ENCODE measurements at regions not wholly inside any gene's neighbourhood (a gene's known extent, or its start where the extent isn't known, plus 50 kb on each side); places are given as distances from the start of the nearest gene placed in this dataset.

DNA sequence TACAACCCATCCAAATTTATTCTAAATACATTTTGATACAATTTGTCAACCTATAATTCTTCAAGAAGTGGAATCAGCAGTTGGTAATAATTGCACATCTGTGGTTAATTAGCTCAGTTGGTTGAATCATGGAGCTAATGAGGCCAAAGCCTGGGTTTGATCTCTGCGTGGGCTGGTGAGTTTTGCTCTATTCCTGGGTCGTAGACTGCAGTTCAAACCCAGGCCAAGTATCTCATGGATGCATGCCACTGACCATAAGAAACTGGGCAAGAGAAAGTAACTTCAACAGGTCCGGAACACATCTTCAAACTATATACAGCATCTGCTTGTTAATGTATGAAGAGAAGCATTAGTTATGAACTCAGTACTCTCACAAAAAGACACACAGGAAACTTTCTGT lies 779.7 kb downstream of the USP25 start:
- Histone ChIP-seq H3K27ac (peak overlapping the region; percentile 3; the same call in 1 of the 2 replicates), H3K36me3 (ENCODE audit: insufficient read depth, low read length) (no peaks in the 10 kb centered on the region), H3K9ac (ENCODE audit: insufficient read length) (no peak overlapping the region), H3K9me3 (ENCODE audit: low read depth, low read length) (no peaks in the 10 kb centered on the region), H3K4me3 (no peak overlapping the region)
- no peak for TF ChIP-seq POLR2AphosphoS5 (IDR thresholded peaks at IDR 0.05; ENCODE audit: borderline replicate concordance, low read depth, low read length)
- TF ChIP-seq EZH2 (IDR thresholded peaks at IDR 0.05), result no peak
- no peak for TF ChIP-seq FOXP2 (optimal IDR thresholded peaks at IDR 0.05; ENCODE audit: control extremely low read depth, extremely low read length, insufficient read depth)
- DNase-seq (ENCODE audit: low read depth, low spot score), result no peak

DNA sequence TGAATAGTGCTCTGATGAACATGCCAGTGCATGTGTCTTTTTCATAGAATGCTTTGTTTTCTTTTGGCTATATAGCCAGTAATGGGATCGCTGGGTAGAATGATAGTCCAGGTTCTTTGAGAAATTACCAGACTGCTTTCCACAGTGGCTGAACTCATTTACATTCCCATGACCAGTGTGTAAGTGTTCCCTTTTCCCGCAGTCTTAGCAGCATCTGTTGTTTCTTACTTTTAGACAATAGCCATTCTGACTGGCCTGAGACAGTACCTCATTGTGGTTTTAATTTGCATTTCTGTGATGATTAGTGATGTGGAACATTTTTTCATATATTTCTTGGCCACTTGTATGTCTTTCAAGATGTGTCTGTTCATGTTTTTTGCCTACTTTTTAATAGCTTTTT lies 784.5 kb downstream of the USP25 start:
- no peaks in the 10 kb centered on the region for H3K36me3 ChIP-seq (ENCODE audit: insufficient read depth, low read length)
- no peak overlapping the region for H3K4me3 ChIP-seq
- TF ChIP-seq FOXP2 (optimal IDR thresholded peaks at IDR 0.05; ENCODE audit: control extremely low read depth, extremely low read length, insufficient read depth) (no peak), EZH2 (IDR thresholded peaks at IDR 0.05) (no peak), POLR2AphosphoS5 (IDR thresholded peaks at IDR 0.05; ENCODE audit: borderline replicate concordance, low read depth, low read length) (no peak)
- H3K9me3 ChIP-seq (ENCODE audit: low read depth, low read length), result 0 out of 2 replicates have a peak, but pooled peaks cover 2% of the 10 kb centered on the region
- no peak for DNase-seq (ENCODE audit: low read depth, low spot score)
- no peak overlapping the region for H3K9ac ChIP-seq (ENCODE audit: insufficient read length)
- H3K27ac ChIP-seq, result no peak overlapping the region

- no peak for DNase-seq (ENCODE audit: low read depth, low spot score)
- no peak overlapping the region for H3K9ac ChIP-seq (ENCODE audit: insufficient read length)
- 0 out of 2 replicates have a peak, but pooled peaks cover 2% of the 10 kb centered on the region for H3K9me3 ChIP-seq (ENCODE audit: low read depth, low read length)
- no peak overlapping the region for H3K4me3 ChIP-seq
- no peak overlapping the region for H3K27ac ChIP-seq
- TF ChIP-seq EZH2 (IDR thresholded peaks at IDR 0.05) (no peak), POLR2AphosphoS5 (IDR thresholded peaks at IDR 0.05; ENCODE audit: borderline replicate concordance, low read depth, low read length) (no peak), FOXP2 (optimal IDR thresholded peaks at IDR 0.05; ENCODE audit: control extremely low read depth, extremely low read length, insufficient read depth) (no peak)
- no peaks in the 10 kb centered on the region for H3K36me3 ChIP-seq (ENCODE audit: insufficient read depth, low read length)
Measured at GRCh38 chr21:16517383-16517782, 787.6 kb downstream of the USP25 start.

DNA sequence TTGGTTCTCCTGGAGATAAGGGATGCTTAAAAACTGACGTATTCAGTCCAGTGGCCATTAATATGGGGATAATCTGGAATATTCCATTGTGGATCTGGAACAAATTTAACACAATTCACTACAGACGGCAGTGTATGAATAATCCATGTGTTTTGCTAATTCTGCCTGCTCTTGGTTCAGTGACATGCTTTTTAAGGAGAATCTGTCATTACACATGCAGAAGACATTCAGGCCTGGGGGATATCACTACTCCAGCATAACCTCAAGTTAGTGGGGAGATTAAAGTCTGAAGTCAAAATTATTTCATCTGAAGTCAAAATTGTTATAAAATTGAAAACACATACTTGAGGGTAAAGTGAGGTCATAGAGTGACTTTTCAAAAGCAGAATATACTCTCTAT lies 789.3 kb downstream of the USP25 start:
- no peak overlapping the region for H3K27ac ChIP-seq
- TF ChIP-seq FOXP2 (optimal IDR thresholded peaks at IDR 0.05; ENCODE audit: control extremely low read depth, extremely low read length, insufficient read depth) (no peak), POLR2AphosphoS5 (IDR thresholded peaks at IDR 0.05; ENCODE audit: borderline replicate concordance, low read depth, low read length) (no peak), EZH2 (IDR thresholded peaks at IDR 0.05) (no peak)
- H3K4me3 ChIP-seq, result no peak overlapping the region
- H3K9me3 ChIP-seq (ENCODE audit: low read depth, low read length), result 0 out of 2 replicates have a peak, but pooled peaks cover 2% of the 10 kb centered on the region
- no peak for DNase-seq (ENCODE audit: low read depth, low spot score)
- H3K36me3 ChIP-seq (ENCODE audit: insufficient read depth, low read length), result no peaks in the 10 kb centered on the region
- no peak overlapping the region for H3K9ac ChIP-seq (ENCODE audit: insufficient read length)

DNA sequence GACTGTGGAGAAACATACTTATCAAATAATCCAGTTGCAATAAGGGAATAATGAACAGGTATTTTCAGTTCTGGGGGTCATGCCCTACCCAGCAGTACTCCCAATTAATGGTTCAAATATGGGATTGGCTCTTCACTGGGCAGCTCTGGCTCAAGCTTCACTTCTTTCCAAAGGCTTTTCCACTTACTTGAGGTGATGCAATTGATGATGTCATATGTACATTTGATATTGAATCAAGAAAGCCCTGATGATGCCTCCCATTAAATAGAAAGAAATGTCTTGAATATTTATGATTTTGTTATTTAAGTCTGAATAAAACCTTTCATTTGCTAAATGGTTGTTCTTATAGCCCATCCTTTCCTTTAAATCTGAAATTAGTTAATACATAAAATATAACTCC lies 789.9 kb downstream of the USP25 start:
- 0 out of 2 replicates have a peak, but pooled peaks cover 2% of the 10 kb centered on the region for H3K9me3 ChIP-seq (ENCODE audit: low read depth, low read length)
- H3K4me3 ChIP-seq, result no peak overlapping the region
- H3K27ac ChIP-seq, result no peak overlapping the region
- no peak for TF ChIP-seq EZH2 (IDR thresholded peaks at IDR 0.05)
- TF ChIP-seq FOXP2 (optimal IDR thresholded peaks at IDR 0.05; ENCODE audit: control extremely low read depth, extremely low read length, insufficient read depth), result no peak
- no peak for TF ChIP-seq POLR2AphosphoS5 (IDR thresholded peaks at IDR 0.05; ENCODE audit: borderline replicate concordance, low read depth, low read length)
- H3K36me3 ChIP-seq (ENCODE audit: insufficient read depth, low read length), result no peaks in the 10 kb centered on the region
- DNase-seq (ENCODE audit: low read depth, low spot score), result no peak
- no peak overlapping the region for H3K9ac ChIP-seq (ENCODE audit: insufficient read length)

DNA sequence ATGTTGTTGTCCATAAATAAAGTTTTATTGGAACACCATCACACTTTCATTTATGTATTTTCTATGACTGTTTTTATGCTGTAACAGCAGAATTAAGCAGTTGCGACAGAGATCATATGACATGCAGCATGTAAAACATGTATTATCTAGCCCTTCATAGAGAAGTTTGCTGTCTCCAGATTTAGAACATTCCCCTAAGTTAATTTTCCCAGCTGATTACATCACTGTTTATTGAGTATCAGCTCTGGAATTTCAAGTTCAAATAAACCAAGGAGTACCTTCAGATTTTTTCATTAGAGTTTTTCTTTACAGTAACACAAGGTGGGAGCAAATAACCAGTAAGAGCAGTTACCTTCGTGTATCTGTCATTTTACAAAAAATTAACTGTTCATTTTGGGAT lies 792.8 kb downstream of the USP25 start:
- Histone ChIP-seq H3K9ac (ENCODE audit: insufficient read length) (no peak overlapping the region), H3K9me3 (ENCODE audit: low read depth, low read length) (no peaks in the 10 kb centered on the region), H3K27ac (no peak overlapping the region), H3K4me3 (no peak overlapping the region), H3K36me3 (ENCODE audit: insufficient read depth, low read length) (no peaks in the 10 kb centered on the region)
- DNase-seq (ENCODE audit: low read depth, low spot score), result no peak
- TF ChIP-seq POLR2AphosphoS5 (IDR thresholded peaks at IDR 0.05; ENCODE audit: borderline replicate concordance, low read depth, low read length) (no peak), EZH2 (IDR thresholded peaks at IDR 0.05) (no peak), FOXP2 (optimal IDR thresholded peaks at IDR 0.05; ENCODE audit: control extremely low read depth, extremely low read length, insufficient read depth) (no peak)

DNA sequence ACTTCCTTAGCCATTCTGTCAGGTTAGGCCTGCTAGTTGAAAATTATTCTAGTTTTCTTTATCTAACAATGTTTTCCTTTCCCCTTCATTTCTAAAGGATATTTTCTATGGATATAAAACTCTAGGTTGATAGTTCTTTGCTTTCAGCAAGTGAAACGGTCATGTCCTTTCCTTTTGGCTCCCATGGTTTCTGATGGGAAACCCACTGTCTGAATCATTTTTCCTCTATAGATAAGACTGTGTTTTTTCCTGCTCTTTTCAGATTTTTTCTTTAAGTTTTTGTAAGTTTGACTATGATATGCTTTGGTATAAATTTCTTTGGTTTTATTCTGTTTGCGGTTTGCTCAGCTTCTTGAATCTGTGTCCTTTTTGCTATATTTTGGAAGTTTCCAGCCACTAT lies 800.9 kb downstream of the USP25 start:
- H3K4me3 ChIP-seq, result no peak overlapping the region
- no peak overlapping the region for H3K9ac ChIP-seq (ENCODE audit: insufficient read length)
- H3K9me3 ChIP-seq (ENCODE audit: low read depth, low read length), result peaks cover 6% of the 10 kb centered on the region; the same call in 1 of the 2 replicates
- 0 out of 2 replicates have a peak, but pooled peaks cover 5% of the 10 kb centered on the region for H3K36me3 ChIP-seq (ENCODE audit: insufficient read depth, low read length)
- TF ChIP-seq EZH2 (IDR thresholded peaks at IDR 0.05), result no peak
- TF ChIP-seq FOXP2 (optimal IDR thresholded peaks at IDR 0.05; ENCODE audit: control extremely low read depth, extremely low read length, insufficient read depth), result no peak
- TF ChIP-seq POLR2AphosphoS5 (IDR thresholded peaks at IDR 0.05; ENCODE audit: borderline replicate concordance, low read depth, low read length), result no peak
- H3K27ac ChIP-seq, result no peak overlapping the region
- DNase-seq (ENCODE audit: low read depth, low spot score), result no peak

GRCh38 chr21:16532840-16533239 lies 803.1 kb downstream of the USP25 start:
- Histone ChIP-seq H3K9ac (ENCODE audit: insufficient read length) (peak overlapping the region; percentile 43), H3K4me3 (peak overlapping the region; percentile 91), H3K36me3 (ENCODE audit: insufficient read depth, low read length) (0 out of 2 replicates have a peak, but pooled peaks cover 5% of the 10 kb centered on the region), H3K27ac (peak overlapping the region; percentile 95), H3K9me3 (ENCODE audit: low read depth, low read length) (peaks cover 6% of the 10 kb centered on the region; the same call in 1 of the 2 replicates)
- no peak for DNase-seq (ENCODE audit: low read depth, low spot score)
- TF ChIP-seq POLR2AphosphoS5 (IDR thresholded peaks at IDR 0.05; ENCODE audit: borderline replicate concordance, low read depth, low read length), result no peak
- no peak for TF ChIP-seq FOXP2 (optimal IDR thresholded peaks at IDR 0.05; ENCODE audit: control extremely low read depth, extremely low read length, insufficient read depth)
- no peak for TF ChIP-seq EZH2 (IDR thresholded peaks at IDR 0.05)

All from SK-N-MC (cell line).